Natural killer cell (primary cell): ENCODE measurements at regions not wholly inside any gene's neighbourhood (a gene's known extent, or its start where the extent isn't known, plus 50 kb on each side); places are given as distances from the start of the nearest gene placed in this dataset.

ENCODE experiments used
- ATAC-seq, 3 donors: fragments of 150-1000 bp in 2 of 3; fragments of 200-7000 bp in 1 of 3; cut with Tn5 transposase; 1 replicate in 1 of 3; 2 replicates in 2 of 3; pipeline ENCODE4 v1.10.0; 2021; ENCODE audit warnings: mild to moderate bottlenecking in 2 of 3, moderate library complexity in 2 of 3
- DNase-seq, 2 donors: peaks; one replicate each; pipeline versions ENCODE4 v3.0.0 to v3.0.0-alpha.2; 2013 to 2021; ENCODE audit warnings: mixed read lengths in 1 of 2
- H3K27ac ChIP-seq: one replicate; pipeline ENCODE4 v1.5.1; 2013; ENCODE audit warnings: mild to moderate bottlenecking, low read length
- H3K27me3 ChIP-seq: one replicate; pipeline ENCODE4 v1.6.1; 2013; ENCODE audit warnings: low read length; ENCODE audit not compliant: control insufficient read depth, insufficient read depth
- H3K36me3 ChIP-seq: one replicate; pipeline ENCODE4 v1.6.1; 2013; ENCODE audit warnings: low read length; ENCODE audit not compliant: control insufficient read depth, insufficient read depth
- H3K4me1 ChIP-seq: one replicate; pipeline ENCODE4 v1.6.1; 2013; ENCODE audit warnings: low read length; ENCODE audit not compliant: control insufficient read depth, insufficient read depth
- H3K4me3 ChIP-seq: one replicate; pipeline ENCODE4 v1.5.1; 2013; ENCODE audit warnings: low read length
- H3K9me3 ChIP-seq: one replicate; pipeline ENCODE4 v1.6.1; 2013; ENCODE audit warnings: low read length; ENCODE audit not compliant: control insufficient read depth, insufficient read depth
- H3K27ac Mint-ChIP-seq, 2 donors: one replicate each; pipeline ENCODE4 v1.8.0; 2022; ENCODE audit warnings: mild to moderate bottlenecking in 2 of 2, mixed read lengths in 2 of 2, moderate library complexity in 1 of 2
- H3K27me3 Mint-ChIP-seq, 2 donors: one replicate each; pipeline ENCODE4 v1.8.0; 2022; ENCODE audit warnings: low read depth in 2 of 2, mixed read lengths in 2 of 2
- H3K36me3 Mint-ChIP-seq: one replicate; pipeline ENCODE4 v1.8.0; 2022; ENCODE audit warnings: mixed read lengths
- H3K4me1 Mint-ChIP-seq, 2 donors: one replicate each; pipeline ENCODE4 v1.8.0; 2022; ENCODE audit warnings: mixed read lengths in 2 of 2
- H3K4me3 Mint-ChIP-seq: one replicate; pipeline ENCODE4 v1.8.0; 2022; ENCODE audit warnings: mild to moderate bottlenecking, moderate library complexity, mixed read lengths
- H3K9me3 Mint-ChIP-seq, 2 donors: one replicate each; pipeline ENCODE4 v1.8.0; 2022; ENCODE audit warnings: mixed read lengths in 2 of 2
- WGBS: methylation state at CpG from one replicate; pipeline ENCODE4 v1.1.7; 2013; ENCODE audit warnings: missing lambda C conversion rate; ENCODE audit not compliant: insufficient coverage; 5-methylcytosine and 5-hydroxymethylcytosine counted together
- intact Hi-C: fragments of 100-400 bp; cut with micrococcal nuclease; formaldehyde crosslinking; loops from one replicate; pipeline ENCODE4 v1.14.2; 2022
- TF ChIP-seq, protein P1 (sequence below): fragments of 200-600 bp; IDR thresholded peaks from one replicate; pipeline ENCODE4 v1.8.0; 2022; ENCODE audit warnings: antibody characterized with exemption

GRCh38 chr5:147037515-147038205 lies 159.1 kb upstream of the PPP2R2B start:
- no peak for ATAC-seq
- Histone ChIP-seq H3K9me3 (no peaks in the 10 kb centered on the region), H3K4me3 (no peak overlapping the region), H3K36me3 (no peaks in the 10 kb centered on the region), H3K4me1 (no peaks in the 10 kb centered on the region), H3K27me3 (no peaks in the 10 kb centered on the region), H3K27ac (no peak overlapping the region)
- WGBS, result 76% methylated on average over 3 of the region's 3 CpGs
- peaks cover 0 to 2% of the 10 kb centered on the region in 2 donors for H3K9me3 Mint-ChIP-seq
- intact Hi-C loops, result no loop called here
- no peaks in the 10 kb centered on the region for H3K36me3 Mint-ChIP-seq
- H3K27me3 Mint-ChIP-seq, result peaks cover 14 to 21% of the 10 kb centered on the region in 2 donors
- no peak for DNase-seq
- no peak overlapping the region for H3K27ac Mint-ChIP-seq
- TF ChIP-seq, protein P1, sequence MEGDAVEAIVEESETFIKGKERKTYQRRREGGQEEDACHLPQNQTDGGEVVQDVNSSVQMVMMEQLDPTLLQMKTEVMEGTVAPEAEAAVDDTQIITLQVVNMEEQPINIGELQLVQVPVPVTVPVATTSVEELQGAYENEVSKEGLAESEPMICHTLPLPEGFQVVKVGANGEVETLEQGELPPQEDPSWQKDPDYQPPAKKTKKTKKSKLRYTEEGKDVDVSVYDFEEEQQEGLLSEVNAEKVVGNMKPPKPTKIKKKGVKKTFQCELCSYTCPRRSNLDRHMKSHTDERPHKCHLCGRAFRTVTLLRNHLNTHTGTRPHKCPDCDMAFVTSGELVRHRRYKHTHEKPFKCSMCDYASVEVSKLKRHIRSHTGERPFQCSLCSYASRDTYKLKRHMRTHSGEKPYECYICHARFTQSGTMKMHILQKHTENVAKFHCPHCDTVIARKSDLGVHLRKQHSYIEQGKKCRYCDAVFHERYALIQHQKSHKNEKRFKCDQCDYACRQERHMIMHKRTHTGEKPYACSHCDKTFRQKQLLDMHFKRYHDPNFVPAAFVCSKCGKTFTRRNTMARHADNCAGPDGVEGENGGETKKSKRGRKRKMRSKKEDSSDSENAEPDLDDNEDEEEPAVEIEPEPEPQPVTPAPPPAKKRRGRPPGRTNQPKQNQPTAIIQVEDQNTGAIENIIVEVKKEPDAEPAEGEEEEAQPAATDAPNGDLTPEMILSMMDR, result no peak
- no peak overlapping the region for H3K4me3 Mint-ChIP-seq
- H3K4me1 Mint-ChIP-seq, result no peaks in the 10 kb centered on the region

- Histone ChIP-seq H3K4me3 (no peak overlapping the region), H3K4me1 (no peaks in the 10 kb centered on the region), H3K9me3 (no peaks in the 10 kb centered on the region), H3K36me3 (no peaks in the 10 kb centered on the region), H3K27me3 (no peaks in the 10 kb centered on the region), H3K27ac (no peak overlapping the region)
- H3K4me3 Mint-ChIP-seq, result no peak overlapping the region
- no peaks in the 10 kb centered on the region for H3K4me1 Mint-ChIP-seq
- WGBS, result 96% methylated on average over 3 of the region's 3 CpGs
- ATAC-seq, result no peak
- H3K36me3 Mint-ChIP-seq, result no peaks in the 10 kb centered on the region
- H3K27ac Mint-ChIP-seq, result no peak overlapping the region
- TF ChIP-seq, protein P1, result no peak
- H3K27me3 Mint-ChIP-seq, result peaks cover 13 to 29% of the 10 kb centered on the region in 2 donors
- no peaks in the 10 kb centered on the region for H3K9me3 Mint-ChIP-seq
- DNase-seq, result no peak
- intact Hi-C loops, result no loop called here
Measured at GRCh38 chr5:147040856-147041255, 162.3 kb upstream of the PPP2R2B start.

DNA sequence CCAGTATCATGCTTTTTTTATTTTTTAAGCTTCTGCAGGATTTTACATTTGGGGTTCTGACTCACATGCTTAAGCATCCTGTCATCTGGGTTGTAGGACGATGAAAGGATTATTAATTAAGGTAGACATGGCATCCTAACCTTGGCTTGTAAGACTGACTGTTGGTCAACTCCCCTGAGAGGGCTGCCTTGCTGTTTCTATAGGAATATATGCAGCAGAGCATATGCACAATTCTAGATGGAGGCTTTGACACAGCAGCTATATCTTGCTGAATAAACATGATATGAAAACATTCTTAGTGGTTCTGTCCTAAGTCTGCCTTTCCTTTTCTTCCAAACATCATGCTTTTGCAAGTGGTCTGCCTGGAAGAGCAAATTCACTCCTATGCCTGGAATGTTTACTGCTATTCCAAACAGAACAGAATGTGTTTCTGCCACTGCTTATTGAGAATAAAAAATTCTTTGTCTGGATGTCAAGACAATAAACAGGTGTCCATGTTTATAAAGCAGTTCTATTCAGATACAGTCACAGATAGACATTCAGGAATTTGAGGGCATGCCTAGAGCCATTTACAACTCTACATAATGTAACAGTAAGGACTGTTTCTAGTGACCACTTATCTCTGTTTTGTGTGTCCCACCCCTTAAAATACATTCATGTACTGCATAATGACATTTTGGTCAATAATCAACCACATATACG lies 166.2 kb upstream of the PPP2R2B start:
- no peaks in the 10 kb centered on the region for H3K9me3 Mint-ChIP-seq
- Histone ChIP-seq H3K27ac (no peak overlapping the region), H3K27me3 (no peaks in the 10 kb centered on the region), H3K4me3 (no peak overlapping the region), H3K36me3 (no peaks in the 10 kb centered on the region), H3K4me1 (no peaks in the 10 kb centered on the region), H3K9me3 (no peaks in the 10 kb centered on the region)
- 79% methylated on average over 1 of the region's 2 CpGs for WGBS
- H3K4me3 Mint-ChIP-seq, result no peak overlapping the region
- ATAC-seq (no peak), DNase-seq (no peak)
- H3K4me1 Mint-ChIP-seq, result no peaks in the 10 kb centered on the region
- intact Hi-C loops, result no loop called here
- no peaks in the 10 kb centered on the region for H3K36me3 Mint-ChIP-seq
- H3K27ac Mint-ChIP-seq, result no peak overlapping the region
- TF ChIP-seq, protein P1, result no peak
- peaks cover 18 to 33% of the 10 kb centered on the region in 2 donors for H3K27me3 Mint-ChIP-seq
